HUDEP-2 (cell line): ENCODE measurements at regions not wholly inside any gene's neighbourhood (a gene's known extent, or its start where the extent isn't known, plus 50 kb on each side); places are given as distances from the start of the nearest gene placed in this dataset.

Experiments used
- DNase-seq, 76 experiments: peaks; one replicate each; lab custom pipeline; 2025; ENCODE audit not compliant: unreplicated experiment in 76 of 76; lab: John Stamatoyannopoulos, UW

DNA sequence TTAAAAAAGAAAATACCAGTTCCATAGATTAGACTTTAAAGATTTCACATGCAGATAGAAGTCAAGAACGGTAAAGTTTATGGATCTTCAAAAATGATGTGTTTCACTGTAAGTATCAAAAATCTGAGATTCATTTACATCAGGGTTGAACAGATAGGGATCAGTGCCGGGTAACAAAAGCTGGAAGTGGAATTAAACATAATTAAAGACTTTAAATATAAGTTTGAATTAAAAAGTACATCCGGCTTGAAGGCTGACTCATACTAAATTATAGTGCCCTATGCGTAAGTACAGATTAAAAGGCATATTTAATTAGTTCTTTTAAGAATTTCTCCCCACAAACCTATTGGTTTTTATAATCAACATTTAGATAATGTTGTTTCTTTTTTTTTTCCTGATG is 312.7 kb downstream of the PRL start:
- DNase-seq, result peak in 1 of 76 experiments; percentile 1

DNA sequence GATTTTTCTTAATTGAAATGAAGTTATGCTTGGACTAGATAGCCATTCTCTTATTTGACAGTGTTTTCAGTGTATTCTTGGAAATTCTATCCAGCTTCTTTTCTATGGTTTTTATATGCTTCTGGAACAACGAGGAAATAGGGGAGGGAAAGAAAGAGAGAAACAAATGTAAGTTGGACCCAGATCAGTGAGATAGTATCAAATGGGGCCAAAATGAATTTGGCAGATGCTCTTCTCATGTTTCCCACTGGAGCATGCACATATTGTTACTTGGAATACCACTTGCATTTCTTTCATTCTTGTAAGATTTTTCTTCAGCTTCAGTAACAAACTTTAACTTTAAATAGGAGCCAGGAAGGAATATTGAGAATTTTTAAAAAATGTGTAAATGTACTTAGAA is 312.3 kb downstream of the PRL start:
- DNase-seq, result no peak

DNA sequence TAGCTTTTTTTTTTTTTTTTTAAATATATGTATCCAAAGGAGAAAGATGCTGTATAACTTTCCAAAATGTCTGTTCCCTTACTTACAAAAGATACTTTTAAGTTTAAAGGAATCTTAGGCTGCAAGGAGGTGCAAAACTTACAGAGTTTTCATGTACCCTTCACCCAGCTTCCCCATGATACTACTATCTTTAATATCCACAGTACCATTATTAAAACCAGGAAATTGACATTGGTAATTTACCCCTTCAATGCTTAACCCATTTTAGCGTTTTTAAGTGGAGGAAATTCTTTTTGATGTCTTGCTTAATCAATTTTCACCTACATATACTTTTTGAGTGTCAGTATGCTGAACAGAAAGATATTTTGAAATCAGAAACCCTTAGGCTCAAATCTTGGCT is 310.9 kb downstream of the PRL start:
- no peak for DNase-seq

DNA sequence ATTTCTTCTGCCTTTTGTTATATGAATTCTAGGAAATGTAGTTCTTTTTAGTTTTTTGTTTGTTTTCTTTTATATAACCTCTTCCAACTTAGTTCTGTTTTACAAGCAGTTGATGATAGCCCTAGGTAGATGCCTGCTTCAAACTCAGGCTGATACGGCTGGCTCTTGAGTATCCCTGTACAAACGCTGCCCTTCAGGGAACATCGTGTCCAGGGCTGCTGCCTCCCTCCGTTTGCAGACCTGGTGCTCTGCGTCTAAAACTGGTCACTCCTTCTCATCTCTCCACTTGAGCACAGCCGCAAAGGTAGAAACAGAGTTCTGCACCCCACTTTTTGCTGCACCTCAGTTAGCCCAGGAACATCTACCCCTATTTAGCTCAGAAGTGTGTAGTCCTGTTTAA is 310.1 kb downstream of the PRL start:
- DNase-seq, result no peak

DNA sequence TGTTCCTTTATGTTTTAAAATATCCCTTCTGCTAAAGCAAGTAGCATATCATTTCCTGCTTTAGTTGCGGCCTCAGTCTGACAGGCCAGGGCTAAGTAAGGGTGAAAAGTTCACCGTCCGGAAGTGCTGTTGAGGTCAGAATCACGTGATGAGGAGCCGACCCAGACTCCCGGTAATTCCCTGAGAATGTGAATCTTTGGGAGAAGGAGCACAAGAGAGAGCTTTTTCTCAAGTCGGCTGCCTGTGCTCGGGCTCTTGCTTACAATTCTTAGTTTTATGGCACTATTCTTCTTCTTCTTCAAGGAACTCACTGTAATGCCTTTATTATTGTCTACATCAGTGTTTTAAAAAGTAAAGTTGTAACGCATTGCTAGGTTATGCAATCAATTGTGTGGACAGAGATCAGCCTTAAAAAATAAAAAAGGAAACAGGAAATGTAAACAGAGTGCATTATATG is 309.3 kb downstream of the PRL start:
- no peak for DNase-seq

DNA sequence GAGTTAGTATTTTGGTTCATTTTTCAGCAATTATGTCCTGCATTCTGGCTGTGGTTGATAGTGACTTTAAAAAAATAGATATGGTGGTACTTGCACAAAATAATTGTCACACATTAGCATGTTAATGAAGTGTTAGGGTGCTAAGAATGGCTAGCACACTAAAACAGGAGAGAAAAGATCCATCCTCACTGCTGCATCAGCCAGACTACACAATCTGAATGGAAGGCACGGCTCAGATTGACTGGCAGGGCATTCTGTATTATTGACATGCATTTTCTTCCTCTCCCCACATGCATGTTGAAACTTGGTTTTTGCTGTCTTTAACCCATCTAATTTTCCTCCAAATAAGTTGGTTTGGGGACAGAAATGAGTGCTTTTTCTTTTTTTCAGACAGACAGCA is 306.3 kb downstream of the PRL start:
- no peak for DNase-seq

DNA sequence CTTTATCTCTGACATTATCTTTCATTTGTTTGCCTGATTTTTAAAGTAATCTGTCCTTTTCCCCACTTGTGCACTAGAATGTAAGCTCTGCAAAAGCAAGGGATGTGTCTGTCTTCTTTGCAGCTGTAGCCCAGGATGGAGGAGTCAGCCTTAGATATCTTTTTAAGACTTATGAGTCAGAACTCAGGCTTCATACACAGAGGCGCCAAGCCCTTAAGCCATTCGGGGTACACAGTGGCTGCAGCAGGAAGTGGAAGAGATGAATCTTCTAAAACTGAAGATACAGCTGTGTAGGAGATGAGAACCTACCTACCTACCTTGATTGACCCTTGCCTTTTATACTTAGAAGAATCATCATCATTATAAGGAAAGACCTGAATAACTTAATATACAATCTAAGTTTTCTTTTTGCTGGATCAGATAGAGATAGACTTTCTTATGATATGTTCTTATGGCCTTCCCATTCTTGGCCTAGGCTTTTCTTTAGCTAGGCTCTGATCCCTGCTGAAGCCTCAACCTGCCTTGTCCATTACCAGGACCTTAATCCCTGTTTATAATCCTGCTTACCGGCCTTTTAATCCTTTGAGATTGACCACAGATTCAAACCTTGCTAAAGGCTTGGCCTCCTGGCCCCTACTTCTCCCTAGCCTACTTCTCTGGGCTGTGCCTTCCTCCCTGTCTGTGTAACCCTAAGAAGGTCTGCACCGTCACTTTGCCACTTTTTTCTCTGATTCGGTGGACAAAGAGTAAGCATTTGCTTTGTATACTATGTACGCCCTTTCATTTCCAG is 304.5 kb downstream of the PRL start:
- no peak for DNase-seq

DNA sequence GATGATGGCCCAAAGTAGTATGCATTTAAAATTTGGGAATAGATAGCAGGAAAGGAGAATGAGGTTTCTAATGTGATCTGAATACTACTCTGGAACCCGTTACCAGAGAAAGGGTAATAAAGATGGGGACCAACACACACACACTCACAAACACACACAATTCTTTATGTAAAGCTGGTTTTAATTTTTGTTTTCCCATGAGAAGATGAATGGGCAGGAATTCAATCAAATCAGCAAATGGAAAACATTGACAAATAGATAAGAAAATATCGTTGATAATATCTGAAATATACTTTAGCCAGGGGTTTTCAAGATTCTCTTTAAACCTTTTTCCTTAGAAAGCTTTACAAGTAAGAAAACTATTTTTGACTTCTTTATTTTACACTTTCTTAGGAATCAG is 303.0 kb downstream of the PRL start:
- no peak for DNase-seq

DNA sequence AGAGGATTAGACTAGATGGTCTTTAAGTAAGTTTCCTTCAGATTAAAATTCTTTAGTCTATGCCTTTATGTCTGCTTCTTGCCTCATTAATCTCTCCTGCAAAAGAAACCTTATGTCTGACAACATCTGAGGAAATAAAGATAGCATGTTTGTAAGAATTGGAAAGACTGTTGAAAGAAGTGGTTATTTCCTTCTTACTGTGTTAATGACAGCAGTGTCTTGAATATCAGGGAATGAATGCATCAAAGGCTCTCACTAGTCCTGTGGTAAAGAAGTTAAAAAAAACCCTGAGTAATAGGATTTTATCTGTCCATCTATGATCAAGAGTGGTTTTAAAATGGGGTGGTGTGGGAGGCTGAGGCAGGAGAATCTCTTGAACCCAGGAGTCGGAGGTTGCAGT is 302.0 kb downstream of the PRL start:
- DNase-seq, result no peak

DNA sequence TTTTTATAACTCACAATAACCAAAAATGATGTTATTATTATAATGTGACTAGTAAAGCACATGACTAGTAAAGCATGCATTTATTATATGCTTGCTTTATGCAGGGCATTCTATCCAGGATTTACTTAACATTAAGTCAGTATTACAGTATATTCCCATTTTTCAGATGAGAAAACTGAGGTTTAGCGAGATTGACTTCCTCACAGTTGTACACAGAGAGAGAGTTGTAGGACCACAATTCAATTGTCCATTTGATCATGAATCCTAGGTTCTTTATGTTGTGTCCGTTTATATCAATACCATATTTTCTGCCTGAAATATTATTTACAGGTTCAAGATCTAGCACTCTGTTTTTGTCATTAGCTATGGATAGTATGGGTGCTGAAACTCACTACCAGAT is 301.5 kb downstream of the PRL start:
- DNase-seq, result no peak

DNA sequence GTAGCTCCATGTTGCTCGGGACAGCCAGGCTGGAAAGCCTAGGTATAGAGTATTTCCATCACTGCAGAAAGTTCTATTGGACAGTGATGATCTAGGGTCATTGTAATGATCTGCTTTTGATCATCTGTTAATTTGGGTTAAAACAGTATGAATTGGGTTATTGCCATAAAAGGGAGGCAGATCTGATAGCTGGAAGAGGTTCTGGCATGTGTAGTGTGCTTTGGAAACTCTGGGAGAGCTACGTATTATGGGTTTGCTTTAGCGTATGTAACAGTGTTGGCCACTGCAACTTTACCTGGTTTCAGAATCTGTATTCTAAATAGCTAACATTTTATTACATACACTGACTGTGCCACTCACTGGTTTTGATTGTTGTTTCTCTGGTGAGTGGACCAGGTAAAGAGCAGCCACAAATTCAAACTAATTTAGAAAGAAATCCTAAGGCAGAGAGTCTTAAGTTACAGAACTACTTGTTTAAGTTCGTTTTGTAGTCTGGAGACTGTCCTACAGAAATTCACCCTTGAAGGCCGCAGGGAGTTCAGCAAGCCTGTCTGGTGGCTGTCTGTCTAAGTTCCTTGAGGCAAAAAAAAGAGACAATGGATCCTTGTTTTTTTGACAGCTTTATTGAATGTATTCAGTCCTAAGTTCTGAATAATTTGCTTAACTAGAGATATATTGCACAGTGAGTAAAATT is 300.3 kb downstream of the PRL start:
- no peak for DNase-seq

DNA sequence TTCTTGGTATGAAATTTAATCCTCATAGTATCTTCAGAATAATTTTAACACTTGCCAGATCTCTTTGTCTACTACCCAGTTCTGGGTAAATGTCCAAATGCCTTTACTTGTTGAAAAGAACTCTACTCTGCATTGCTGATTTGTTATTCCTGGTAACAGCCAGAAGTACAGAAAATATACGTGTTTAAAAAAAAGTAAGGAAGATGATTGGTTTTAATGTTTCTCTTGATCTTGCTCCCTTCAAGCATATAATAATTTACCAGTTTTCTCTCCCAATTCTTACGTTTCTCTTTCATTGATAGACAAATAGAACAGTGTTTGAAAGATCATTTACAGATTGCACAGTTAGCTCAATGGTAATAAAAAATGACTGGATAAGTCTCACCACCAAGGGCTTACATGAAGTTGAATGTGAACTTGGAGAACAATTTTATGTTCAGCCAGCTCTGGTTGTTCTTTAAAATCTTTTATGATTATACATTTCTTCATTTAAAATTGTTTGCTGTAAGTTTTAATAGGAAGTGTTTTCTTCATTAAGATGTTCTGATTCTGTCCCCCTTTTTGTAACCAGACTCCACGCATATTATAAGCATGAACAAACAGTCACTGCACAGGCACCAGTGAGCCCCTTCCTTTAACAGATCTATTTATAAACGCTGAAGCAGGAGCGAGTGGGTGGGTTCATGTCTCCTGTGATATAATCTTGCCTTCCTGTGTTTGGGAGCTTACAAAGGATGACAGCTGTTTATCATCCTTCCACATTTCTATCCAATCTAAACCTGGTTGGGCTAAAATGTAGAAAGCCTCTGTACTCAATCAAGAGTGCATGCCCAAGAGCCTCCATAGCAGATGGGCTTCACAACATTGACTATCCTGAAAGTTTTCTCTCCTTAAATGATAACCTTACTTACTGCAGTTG is 299.5 kb downstream of the PRL start:
- no peak for DNase-seq

DNA sequence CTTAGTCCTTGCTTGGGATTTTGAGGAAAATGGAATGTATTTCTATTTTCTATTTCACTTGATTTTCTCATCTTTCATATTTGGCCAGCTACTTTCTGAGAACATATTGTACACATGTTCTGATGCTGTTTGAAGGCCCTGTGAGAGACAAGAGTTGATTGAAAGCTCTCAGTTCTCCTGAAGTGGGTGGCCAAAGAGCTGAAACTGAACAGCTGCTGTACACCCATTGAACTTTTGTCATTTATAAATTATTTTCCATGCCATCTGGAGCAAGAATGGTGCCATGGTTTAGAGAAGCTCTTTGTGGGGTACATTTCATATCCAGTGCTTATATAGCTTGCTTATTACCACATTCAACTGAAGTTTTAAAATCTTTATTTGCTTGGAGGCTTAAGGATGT is 298.3 kb downstream of the PRL start:
- DNase-seq, result no peak

DNA sequence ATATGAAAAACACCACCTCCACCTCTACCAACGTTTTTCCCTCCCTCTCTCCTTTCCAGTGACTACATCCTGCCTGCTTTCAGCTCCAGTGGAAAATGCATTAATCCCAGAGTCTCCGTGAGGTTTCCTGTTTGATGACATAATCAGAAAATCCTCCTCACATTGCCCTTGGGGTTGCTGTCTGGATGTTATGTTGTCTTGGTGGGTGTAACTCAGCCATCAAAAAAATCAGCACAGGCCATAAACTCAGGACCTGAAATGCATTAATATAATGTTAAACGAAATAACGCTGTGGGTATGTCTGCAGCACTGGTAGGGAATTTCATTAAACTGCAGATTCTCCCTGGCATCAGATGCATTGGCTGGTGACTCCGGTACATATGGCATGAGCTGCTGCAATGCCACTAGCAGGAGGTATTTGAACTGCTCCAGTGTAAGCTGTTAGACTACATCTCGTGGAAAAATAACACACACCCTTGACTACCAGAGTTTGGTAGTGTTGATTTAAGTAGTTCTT is 297.8 kb downstream of the PRL start:
- no peak for DNase-seq

DNA sequence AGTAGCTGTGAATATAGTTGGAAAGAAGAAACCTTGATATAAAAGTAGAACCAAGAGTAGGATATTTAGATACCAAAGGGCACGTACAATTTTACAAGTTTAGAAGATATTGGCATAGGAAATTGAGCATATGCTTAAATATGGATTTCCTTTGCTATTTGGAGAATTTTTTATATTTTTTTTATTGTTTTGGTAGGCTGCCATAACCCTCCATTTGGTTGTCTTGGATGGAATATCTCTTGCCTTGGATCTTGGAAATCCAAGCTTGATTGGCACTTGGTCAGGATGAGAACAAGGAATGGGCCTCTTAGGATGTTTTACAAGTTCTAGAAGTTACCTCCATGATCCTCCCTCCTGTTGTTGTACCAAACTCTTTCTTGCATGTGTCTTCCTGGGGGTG is 297.1 kb downstream of the PRL start:
- no peak for DNase-seq

DNA sequence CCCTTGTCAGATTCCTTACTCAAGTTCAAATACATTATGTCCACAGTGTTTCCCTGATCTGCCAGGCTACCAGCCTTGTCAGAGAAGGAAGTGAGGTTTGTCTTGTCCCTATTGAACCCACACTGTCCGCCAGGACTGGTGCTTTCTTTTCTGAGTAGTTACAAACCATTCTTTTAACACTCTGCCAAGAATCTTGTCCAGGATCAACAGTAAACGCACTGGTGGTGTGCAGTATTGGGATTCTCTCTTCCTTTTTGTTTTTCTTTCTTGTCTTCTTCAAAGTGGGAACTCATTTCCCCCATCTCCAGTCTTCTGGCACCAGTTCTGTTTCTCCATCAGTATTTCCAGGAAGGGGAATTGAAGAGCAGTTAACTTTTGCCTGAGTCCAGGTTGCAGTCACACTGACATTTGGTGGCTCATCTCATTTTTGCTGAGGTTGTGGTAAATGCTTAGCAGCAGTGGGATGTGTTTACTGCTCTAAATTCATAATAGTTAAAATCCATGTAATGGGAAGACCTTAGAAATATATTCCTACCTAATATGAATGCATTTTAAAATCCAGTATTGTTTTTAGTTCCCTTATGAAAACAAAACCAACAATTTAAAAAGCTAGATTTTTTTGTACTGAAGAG is 295.3 kb downstream of the PRL start:
- DNase-seq, result no peak

DNA sequence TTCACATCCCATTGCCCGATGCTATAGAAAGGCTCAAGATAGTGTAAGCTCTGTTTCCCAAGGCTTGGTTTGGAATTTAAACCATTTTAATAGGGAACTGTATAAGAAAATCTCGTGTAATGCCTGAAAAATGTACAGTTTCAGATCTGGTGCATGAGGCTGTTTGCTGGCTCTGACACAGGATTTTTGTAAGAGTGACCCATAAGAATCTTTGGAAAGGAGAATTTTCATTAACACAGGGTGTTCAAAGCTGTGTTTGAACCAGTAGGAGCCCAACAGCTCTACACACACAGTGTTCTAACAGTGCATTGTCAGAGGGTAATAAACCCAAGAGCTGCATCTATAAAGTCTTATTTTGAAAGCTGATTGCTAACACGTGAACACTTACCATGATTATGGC is 293.5 kb downstream of the PRL start:
- no peak for DNase-seq

DNA sequence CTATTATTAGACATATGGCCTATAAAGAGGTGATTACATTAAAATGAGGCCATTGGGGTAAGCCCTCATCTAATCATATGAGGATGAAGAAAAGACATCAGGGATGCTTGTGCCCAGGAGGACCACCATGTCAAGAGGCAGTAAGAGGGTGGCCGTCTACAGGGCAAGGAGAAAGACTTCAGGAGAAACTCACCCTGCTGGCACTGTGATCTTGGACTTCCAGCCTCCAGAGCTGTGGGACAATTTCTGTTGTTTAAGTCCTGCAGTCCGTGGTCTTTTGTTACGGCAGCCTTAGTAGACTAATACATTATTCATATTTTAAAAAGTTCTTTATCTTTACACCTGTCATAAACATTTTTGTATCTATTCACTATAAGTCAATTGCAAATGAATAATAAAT is 290.0 kb downstream of the PRL start:
- no peak for DNase-seq

DNA sequence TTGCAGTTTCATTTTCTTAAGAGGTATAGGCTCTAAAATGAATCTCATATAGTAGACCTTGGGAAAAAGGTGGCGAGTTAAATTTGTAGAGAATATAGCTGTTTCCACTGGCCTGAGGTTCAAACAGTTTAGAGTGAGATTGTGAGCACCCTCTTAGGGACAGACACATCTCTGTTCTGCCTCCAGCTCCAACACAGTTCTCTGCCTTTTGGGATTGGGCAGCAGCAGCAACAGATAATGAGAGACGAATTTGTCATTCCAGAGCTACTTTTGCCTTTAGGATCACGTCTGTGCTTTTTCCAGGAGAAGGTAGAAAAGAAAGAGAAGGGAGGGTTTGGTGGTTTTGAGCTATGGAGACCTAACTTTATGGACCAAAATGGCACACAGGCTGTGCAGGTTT is 289.4 kb downstream of the PRL start:
- no peak for DNase-seq

DNA sequence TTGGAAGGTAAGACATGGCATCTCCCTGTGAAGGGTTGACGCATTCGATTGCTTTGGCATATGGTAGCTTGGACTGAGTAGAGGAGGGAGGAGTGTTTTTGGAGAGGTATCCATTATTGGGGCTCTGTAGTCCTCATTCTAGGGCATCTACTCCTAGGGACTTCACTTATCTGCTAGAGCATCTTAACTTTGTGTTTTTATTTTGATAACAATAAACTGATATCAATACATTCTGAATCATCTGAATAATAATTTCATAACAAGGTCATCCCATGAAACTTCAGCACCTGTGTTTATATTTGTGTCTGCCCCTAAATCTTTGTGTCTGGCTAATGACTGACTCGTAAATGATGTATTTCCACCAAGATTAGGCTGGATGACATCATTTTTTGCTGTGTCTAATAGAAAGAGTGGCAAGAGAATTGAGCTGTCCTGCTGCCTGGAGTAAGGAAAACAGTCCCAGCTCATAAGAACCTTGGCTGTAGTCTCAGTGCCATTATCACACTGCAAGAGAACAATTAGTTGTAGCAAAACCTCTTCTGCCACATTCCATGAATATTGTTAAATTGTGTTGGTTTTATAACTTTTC is 288.5 kb downstream of the PRL start:
- DNase-seq, result no peak
